SK-N-SH treated with all-trans-retinoic acid at 6 μM for 48 hours (cell line): ENCODE measurements at regions not wholly inside any gene's neighbourhood (a gene's known extent, or its start where the extent isn't known, plus 50 kb on each side); places are given as distances from the start of the nearest gene placed in this dataset.

Experiments used
- ATAC-seq: fragments of 200-7000 bp; cut with Tn5 transposase; 3 replicates; pipeline ENCODE4 v1.9.1; 2020; ENCODE audit warnings: mild to moderate bottlenecking, moderate library complexity
- ARNTL ChIP-seq: fragments of 450-650 bp; formaldehyde crosslinking; IDR thresholded peaks from 2 replicates; pipeline ENCODE4 v1.5.0; 2020; ENCODE audit warnings: low read depth, mild to moderate bottlenecking, moderate library complexity, borderline replicate concordance
- BACH2 ChIP-seq: fragments of 250-450 bp; sonication (Bioruptor Pico); IDR thresholded peaks from 2 replicates; pipeline ENCODE4 v1.9.0; 2021; ENCODE audit warnings: mild to moderate bottlenecking, borderline replicate concordance
- CSDC2 ChIP-seq: fragments of 250-450 bp; sonication (Bioruptor Pico); IDR thresholded peaks from 2 replicates; pipeline ENCODE4 v1.5.0; 2020; ENCODE audit warnings: mild to moderate bottlenecking, moderate library complexity
- ESRRG ChIP-seq: fragments of 250-450 bp; sonication (Bioruptor Pico); IDR thresholded peaks from 2 replicates; pipeline ENCODE4 v1.6.1; 2021; ENCODE audit warnings: mild to moderate bottlenecking
- GLIS3 ChIP-seq: fragments of 250-450 bp; sonication (Bioruptor Pico); IDR thresholded peaks from 2 replicates; pipeline ENCODE4 v1.5.0; 2020; ENCODE audit warnings: mild to moderate bottlenecking, moderate library complexity
- ISL1 ChIP-seq: fragments of 250-450 bp; sonication (Bioruptor Pico); IDR thresholded peaks from 2 replicates; pipeline ENCODE4 v2.1.2; 2022; ENCODE audit warnings: mild to moderate bottlenecking, moderate library complexity
- PATZ1 ChIP-seq: fragments of 250-450 bp; sonication (Bioruptor Pico); IDR thresholded peaks from 2 replicates; pipeline ENCODE4 v1.8.0; 2020; ENCODE audit warnings: mild to moderate bottlenecking, moderate library complexity, borderline replicate concordance
- PPARA ChIP-seq: fragments of 250-450 bp; sonication (Bioruptor Pico); IDR thresholded peaks from 2 replicates; pipeline ENCODE4 v1.5.0; 2020; ENCODE audit warnings: mild to moderate bottlenecking, borderline replicate concordance
- SNAI2 ChIP-seq: fragments of 250-450 bp; sonication (Bioruptor Pico); IDR thresholded peaks from 2 replicates; pipeline ENCODE4 v1.5.0; 2020; ENCODE audit warnings: mild to moderate bottlenecking, moderate library complexity
- TCF4 ChIP-seq: fragments of 250-450 bp; sonication (Bioruptor Pico); IDR thresholded peaks from 2 replicates; pipeline ENCODE4 v1.8.0; 2021; ENCODE audit warnings: mild to moderate bottlenecking, moderate library complexity, borderline replicate concordance
- TOX ChIP-seq: fragments of 250-450 bp; sonication (Bioruptor Pico); IDR thresholded peaks from 2 replicates; pipeline ENCODE4 v1.8.0; 2021; ENCODE audit warnings: mild to moderate bottlenecking, moderate library complexity, borderline replicate concordance
- ZC3H10 ChIP-seq: fragments of 250-450 bp; sonication (Bioruptor Pico); IDR thresholded peaks from 2 replicates; pipeline ENCODE4 v1.5.1; 2021; ENCODE audit warnings: mild to moderate bottlenecking, moderate library complexity
- ZFP3 ChIP-seq: fragments of 250-450 bp; sonication (Bioruptor Pico); IDR thresholded peaks from 2 replicates; pipeline ENCODE4 v1.5.0; 2020; ENCODE audit warnings: mild to moderate bottlenecking, moderate library complexity
- ZFP30 ChIP-seq: fragments of 450-650 bp; formaldehyde crosslinking; IDR thresholded peaks from 2 replicates; pipeline ENCODE4 v1.5.0; 2022; ENCODE audit warnings: mild to moderate bottlenecking, moderate library complexity
- ZNF565 ChIP-seq: fragments of 450-650 bp; formaldehyde crosslinking; conservative IDR thresholded peaks from 2 replicates; pipeline ENCODE4 v1.5.0; 2020; ENCODE audit warnings: low read depth, mild to moderate bottlenecking, moderate library complexity
- ZNF70 ChIP-seq: fragments of 450-650 bp; formaldehyde crosslinking; IDR thresholded peaks from 2 replicates; pipeline ENCODE4 v1.5.0; 2020; ENCODE audit warnings: mild to moderate bottlenecking, moderate library complexity
- ZNF8 ChIP-seq: fragments of 450-650 bp; formaldehyde crosslinking; IDR thresholded peaks from 2 replicates; pipeline ENCODE4 v1.5.0; 2020; ENCODE audit warnings: mild to moderate bottlenecking, moderate library complexity
- TF ChIP-seq, protein P1 (sequence below): fragments of 250-450 bp; sonication (Bioruptor Pico); IDR thresholded peaks from 2 replicates; pipeline ENCODE4 v1.5.1; 2020; ENCODE audit warnings: low read depth, mild to moderate bottlenecking, moderate library complexity
- TF ChIP-seq, protein P2 (sequence below): fragments of 250-450 bp; sonication (Bioruptor Pico); IDR thresholded peaks from 2 replicates; pipeline ENCODE4 v1.5.1; 2021; ENCODE audit warnings: mild to moderate bottlenecking, moderate library complexity
- TF ChIP-seq, protein P3 (sequence below): fragments of 250-450 bp; sonication (Bioruptor Pico); IDR thresholded peaks from 2 replicates; pipeline ENCODE4 v1.8.0; 2021; ENCODE audit warnings: low read depth, mild to moderate bottlenecking, moderate library complexity, borderline replicate concordance
- TF ChIP-seq, protein P4 (sequence below): fragments of 250-450 bp; sonication (Bioruptor Pico); IDR thresholded peaks from 2 replicates; pipeline ENCODE4 v1.5.0; 2020; ENCODE audit warnings: mild to moderate bottlenecking, moderate library complexity

- TF ChIP-seq CSDC2 (CRISPR knock-in tag): no peak
- no peak for TF ChIP-seq BACH2 (CRISPR knock-in tag)
- TF ChIP-seq, protein P1, sequence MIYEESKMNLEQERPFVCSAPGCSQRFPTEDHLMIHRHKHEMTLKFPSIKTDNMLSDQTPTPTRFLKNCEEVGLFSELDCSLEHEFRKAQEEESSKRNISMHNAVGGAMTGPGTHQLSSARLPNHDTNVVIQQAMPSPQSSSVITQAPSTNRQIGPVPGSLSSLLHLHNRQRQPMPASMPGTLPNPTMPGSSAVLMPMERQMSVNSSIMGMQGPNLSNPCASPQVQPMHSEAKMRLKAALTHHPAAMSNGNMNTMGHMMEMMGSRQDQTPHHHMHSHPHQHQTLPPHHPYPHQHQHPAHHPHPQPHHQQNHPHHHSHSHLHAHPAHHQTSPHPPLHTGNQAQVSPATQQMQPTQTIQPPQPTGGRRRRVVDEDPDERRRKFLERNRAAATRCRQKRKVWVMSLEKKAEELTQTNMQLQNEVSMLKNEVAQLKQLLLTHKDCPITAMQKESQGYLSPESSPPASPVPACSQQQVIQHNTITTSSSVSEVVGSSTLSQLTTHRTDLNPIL (CRISPR knock-in tag): no peak
- no peak for TF ChIP-seq ZNF8
- TF ChIP-seq SNAI2 (CRISPR knock-in tag): no peak
Observed at GRCh38 chr13:31515427-31515826, 223.9 kb upstream of the RXFP2 start (continued).

DNA sequence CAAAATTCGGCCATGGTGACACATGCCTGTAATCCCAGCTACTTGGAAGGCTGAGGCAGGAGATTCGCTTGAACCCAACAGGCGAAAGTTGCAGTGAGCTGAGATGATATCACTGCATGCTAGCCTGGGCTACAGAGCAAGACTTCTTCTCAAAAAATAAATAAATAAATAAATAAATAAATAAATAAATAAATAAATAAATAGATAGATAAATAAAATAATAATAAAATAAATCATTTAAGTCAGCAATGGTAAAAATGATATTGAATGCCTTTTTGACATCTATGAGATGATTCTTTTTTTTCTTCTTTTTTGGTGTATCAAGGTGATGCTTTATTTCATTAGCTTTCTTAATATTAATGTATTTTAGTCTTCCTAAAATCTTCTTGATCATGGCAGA is 221.7 kb upstream of the RXFP2 start:
- TF ChIP-seq, protein P1 (CRISPR knock-in tag): no peak
- no peak for TF ChIP-seq ISL1 (CRISPR knock-in tag)
- TF ChIP-seq PATZ1 (CRISPR knock-in tag): no peak
- TF ChIP-seq TOX (CRISPR knock-in tag): no peak
- no peak for TF ChIP-seq ESRRG (CRISPR knock-in tag)
- TF ChIP-seq GLIS3: no peak
- no peak for TF ChIP-seq PPARA (CRISPR knock-in tag)
- ATAC-seq: no peak

GRCh38 chr13:31518645-31519044 is 220.7 kb upstream of the RXFP2 start:
- ATAC-seq: no peak
- no peak for TF ChIP-seq TOX (CRISPR knock-in tag)
- TF ChIP-seq, protein P2, sequence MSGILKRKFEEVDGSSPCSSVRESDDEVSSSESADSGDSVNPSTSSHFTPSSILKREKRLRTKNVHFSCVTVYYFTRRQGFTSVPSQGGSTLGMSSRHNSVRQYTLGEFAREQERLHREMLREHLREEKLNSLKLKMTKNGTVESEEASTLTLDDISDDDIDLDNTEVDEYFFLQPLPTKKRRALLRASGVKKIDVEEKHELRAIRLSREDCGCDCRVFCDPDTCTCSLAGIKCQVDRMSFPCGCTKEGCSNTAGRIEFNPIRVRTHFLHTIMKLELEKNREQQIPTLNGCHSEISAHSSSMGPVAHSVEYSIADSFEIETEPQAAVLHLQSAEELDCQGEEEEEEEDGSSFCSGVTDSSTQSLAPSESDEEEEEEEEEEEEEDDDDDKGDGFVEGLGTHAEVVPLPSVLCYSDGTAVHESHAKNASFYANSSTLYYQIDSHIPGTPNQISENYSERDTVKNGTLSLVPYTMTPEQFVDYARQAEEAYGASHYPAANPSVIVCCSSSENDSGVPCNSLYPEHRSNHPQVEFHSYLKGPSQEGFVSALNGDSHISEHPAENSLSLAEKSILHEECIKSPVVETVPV: no peak
- no peak for TF ChIP-seq CSDC2 (CRISPR knock-in tag)
- TF ChIP-seq, protein P1 (CRISPR knock-in tag): no peak
- TF ChIP-seq, protein P3, sequence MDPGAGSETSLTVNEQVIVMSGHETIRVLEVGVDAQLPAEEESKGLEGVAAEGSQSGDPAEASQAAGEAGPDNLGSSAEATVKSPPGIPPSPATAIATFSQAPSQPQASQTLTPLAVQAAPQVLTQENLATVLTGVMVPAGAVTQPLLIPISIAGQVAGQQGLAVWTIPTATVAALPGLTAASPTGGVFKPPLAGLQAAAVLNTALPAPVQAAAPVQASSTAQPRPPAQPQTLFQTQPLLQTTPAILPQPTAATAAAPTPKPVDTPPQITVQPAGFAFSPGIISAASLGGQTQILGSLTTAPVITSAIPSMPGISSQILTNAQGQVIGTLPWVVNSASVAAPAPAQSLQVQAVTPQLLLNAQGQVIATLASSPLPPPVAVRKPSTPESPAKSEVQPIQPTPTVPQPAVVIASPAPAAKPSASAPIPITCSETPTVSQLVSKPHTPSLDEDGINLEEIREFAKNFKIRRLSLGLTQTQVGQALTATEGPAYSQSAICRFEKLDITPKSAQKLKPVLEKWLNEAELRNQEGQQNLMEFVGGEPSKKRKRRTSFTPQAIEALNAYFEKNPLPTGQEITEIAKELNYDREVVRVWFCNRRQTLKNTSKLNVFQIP (CRISPR knock-in tag): no peak
- TF ChIP-seq ZFP3: no peak
- no peak for TF ChIP-seq ZFP30 (CRISPR knock-in tag)
- no peak for TF ChIP-seq ZNF565 (CRISPR knock-in tag)
- TF ChIP-seq ZNF70 (CRISPR knock-in tag): no peak
- no peak for TF ChIP-seq SNAI2 (CRISPR knock-in tag)
- no peak for TF ChIP-seq ISL1 (CRISPR knock-in tag)
- TF ChIP-seq ZC3H10 (CRISPR knock-in tag): no peak
- TF ChIP-seq PATZ1 (CRISPR knock-in tag): no peak
- no peak for TF ChIP-seq BACH2 (CRISPR knock-in tag)
- TF ChIP-seq ZNF8: no peak
- TF ChIP-seq TCF4: no peak
- TF ChIP-seq, protein P4, sequence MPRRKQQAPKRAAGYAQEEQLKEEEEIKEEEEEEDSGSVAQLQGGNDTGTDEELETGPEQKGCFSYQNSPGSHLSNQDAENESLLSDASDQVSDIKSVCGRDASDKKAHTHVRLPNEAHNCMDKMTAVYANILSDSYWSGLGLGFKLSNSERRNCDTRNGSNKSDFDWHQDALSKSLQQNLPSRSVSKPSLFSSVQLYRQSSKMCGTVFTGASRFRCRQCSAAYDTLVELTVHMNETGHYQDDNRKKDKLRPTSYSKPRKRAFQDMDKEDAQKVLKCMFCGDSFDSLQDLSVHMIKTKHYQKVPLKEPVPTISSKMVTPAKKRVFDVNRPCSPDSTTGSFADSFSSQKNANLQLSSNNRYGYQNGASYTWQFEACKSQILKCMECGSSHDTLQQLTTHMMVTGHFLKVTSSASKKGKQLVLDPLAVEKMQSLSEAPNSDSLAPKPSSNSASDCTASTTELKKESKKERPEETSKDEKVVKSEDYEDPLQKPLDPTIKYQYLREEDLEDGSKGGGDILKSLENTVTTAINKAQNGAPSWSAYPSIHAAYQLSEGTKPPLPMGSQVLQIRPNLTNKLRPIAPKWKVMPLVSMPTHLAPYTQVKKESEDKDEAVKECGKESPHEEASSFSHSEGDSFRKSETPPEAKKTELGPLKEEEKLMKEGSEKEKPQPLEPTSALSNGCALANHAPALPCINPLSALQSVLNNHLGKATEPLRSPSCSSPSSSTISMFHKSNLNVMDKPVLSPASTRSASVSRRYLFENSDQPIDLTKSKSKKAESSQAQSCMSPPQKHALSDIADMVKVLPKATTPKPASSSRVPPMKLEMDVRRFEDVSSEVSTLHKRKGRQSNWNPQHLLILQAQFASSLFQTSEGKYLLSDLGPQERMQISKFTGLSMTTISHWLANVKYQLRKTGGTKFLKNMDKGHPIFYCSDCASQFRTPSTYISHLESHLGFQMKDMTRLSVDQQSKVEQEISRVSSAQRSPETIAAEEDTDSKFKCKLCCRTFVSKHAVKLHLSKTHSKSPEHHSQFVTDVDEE (CRISPR knock-in tag): no peak
- no peak for TF ChIP-seq PPARA (CRISPR knock-in tag)
- no peak for TF ChIP-seq ARNTL (CRISPR knock-in tag)
- TF ChIP-seq, all 23 proteins: peak for 0
